Transverse colon (tissue), 4 donors: ENCODE measurements at regions not wholly inside any gene's neighbourhood (a gene's known extent, or its start where the extent isn't known, plus 50 kb on each side); places are given as distances from the start of the nearest gene placed in this dataset.

ENCODE experiments used
- EP300 ChIP-seq: sonication (generic); formaldehyde crosslinking; IDR thresholded peaks from one replicate; pipeline ENCODE4 v1.6.1; 2017; ENCODE audit warnings: antibody characterized with exemption, low read depth
- POLR2A ChIP-seq: fragments of 450-650 bp; IDR thresholded peaks from one replicate; pipeline ENCODE4 v1.6.1; 2016; ENCODE audit warnings: antibody characterized with exemption, mild to moderate bottlenecking, moderate library complexity
- POLR2AphosphoS5 ChIP-seq, 3 donors: sonication (generic); formaldehyde crosslinking; IDR thresholded peaks; one replicate each; pipeline ENCODE4 v1.6.1; 2016; ENCODE audit warnings: antibody characterized with exemption in 3 of 3
- TF ChIP-seq, protein P1 (sequence below), 5 experiments: fragments of 200-600 bp in 3 of 5; fragments of 450-650 bp in 2 of 5; sonication (generic) in 3 of 5; IDR thresholded peaks; 1 replicate in 2 of 5; 2 replicates in 3 of 5; pipeline ENCODE4 v1.5.1; 2016 to 2017; ENCODE audit warnings: antibody characterized with exemption in 5 of 5, inconsistent platforms in 3 of 5, mild to moderate bottlenecking in 2 of 5, moderate library complexity in 1 of 5

DNA sequence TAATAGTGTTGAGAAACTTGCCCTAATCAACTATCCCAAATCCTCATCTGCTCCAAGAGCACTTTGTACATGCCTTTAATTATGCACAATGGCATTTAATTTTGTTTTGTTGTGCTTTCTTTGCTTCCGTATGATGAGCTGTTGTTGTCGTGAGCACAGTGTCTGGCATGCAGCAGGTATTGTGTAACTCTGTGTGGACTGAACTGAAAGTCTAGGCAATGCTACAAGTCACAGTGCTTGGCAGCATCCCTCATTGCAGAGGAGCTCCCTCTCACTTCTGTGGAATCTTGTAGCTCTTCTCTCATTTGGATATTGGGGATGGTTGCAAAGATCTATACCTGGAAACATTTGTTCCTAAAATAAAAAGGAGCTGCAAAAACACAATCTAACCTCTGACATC is 502.2 kb upstream of the CA10 start:
- TF ChIP-seq, protein P1, sequence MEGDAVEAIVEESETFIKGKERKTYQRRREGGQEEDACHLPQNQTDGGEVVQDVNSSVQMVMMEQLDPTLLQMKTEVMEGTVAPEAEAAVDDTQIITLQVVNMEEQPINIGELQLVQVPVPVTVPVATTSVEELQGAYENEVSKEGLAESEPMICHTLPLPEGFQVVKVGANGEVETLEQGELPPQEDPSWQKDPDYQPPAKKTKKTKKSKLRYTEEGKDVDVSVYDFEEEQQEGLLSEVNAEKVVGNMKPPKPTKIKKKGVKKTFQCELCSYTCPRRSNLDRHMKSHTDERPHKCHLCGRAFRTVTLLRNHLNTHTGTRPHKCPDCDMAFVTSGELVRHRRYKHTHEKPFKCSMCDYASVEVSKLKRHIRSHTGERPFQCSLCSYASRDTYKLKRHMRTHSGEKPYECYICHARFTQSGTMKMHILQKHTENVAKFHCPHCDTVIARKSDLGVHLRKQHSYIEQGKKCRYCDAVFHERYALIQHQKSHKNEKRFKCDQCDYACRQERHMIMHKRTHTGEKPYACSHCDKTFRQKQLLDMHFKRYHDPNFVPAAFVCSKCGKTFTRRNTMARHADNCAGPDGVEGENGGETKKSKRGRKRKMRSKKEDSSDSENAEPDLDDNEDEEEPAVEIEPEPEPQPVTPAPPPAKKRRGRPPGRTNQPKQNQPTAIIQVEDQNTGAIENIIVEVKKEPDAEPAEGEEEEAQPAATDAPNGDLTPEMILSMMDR (IDR thresholded peaks at IDR 0.05), result no peak
- no peak for TF ChIP-seq POLR2A
- no peak for TF ChIP-seq EP300
- no peak for TF ChIP-seq POLR2AphosphoS5 (IDR thresholded peaks at IDR 0.05)
